HUES6 (cell line): ENCODE measurements at regions not wholly inside any gene's neighbourhood (a gene's known extent, or its start where the extent isn't known, plus 50 kb on each side); places are given as distances from the start of the nearest gene placed in this dataset.

Experiments used
- H3K27ac ChIP-seq: 2 replicates; pipeline ENCODE4 v1.7.0; 2013; ENCODE audit warnings: low read depth, mild to moderate bottlenecking, low read length, inconsistent platforms
- H3K27me3 ChIP-seq: 2 replicates; pipeline ENCODE4 v1.6.1; 2013; ENCODE audit warnings: low read length; ENCODE audit not compliant: control insufficient read depth, insufficient read depth
- H3K36me3 ChIP-seq: 2 replicates; pipeline ENCODE4 v1.6.1; 2013; ENCODE audit warnings: low read length; ENCODE audit not compliant: control insufficient read depth, insufficient read depth
- H3K4me1 ChIP-seq: 2 replicates; pipeline ENCODE4 v1.6.1; 2013; ENCODE audit warnings: low read length; ENCODE audit not compliant: control insufficient read depth, insufficient read depth
- H3K4me3 ChIP-seq: 2 replicates; pipeline ENCODE4 v1.5.1; 2013; ENCODE audit warnings: low read depth, low read length
- H3K9ac ChIP-seq: one replicate; pipeline ENCODE4 v1.6.1; 2013; ENCODE audit warnings: mild to moderate bottlenecking, low read length
- H3K9me3 ChIP-seq: 2 replicates; pipeline ENCODE4 v1.6.1; 2013; ENCODE audit warnings: low read depth, low read length; ENCODE audit not compliant: control insufficient read depth, insufficient read depth

- H3K4me1 ChIP-seq: no peaks in the 10 kb centered on the region
Measured at GRCh38 chr3:164677317-164677716, 401.0 kb downstream of the SI start.

GRCh38 chr3:164673738-164674137 lies 404.6 kb downstream of the SI start:
- no peak overlapping the region for H3K27ac ChIP-seq
- no peaks in the 10 kb centered on the region for H3K36me3 ChIP-seq
- no peaks in the 10 kb centered on the region for H3K27me3 ChIP-seq
- H3K9ac ChIP-seq: no peak overlapping the region
- H3K4me1 ChIP-seq: no peaks in the 10 kb centered on the region
- no peak overlapping the region for H3K4me3 ChIP-seq
- H3K9me3 ChIP-seq: no peaks in the 10 kb centered on the region

More at GRCh38 chr3:164677317-164677716, 401.0 kb downstream of the SI start:
- Histone ChIP-seq H3K27me3 (no peaks in the 10 kb centered on the region), H3K27ac (no peak overlapping the region), H3K9ac (no peak overlapping the region), H3K36me3 (no peaks in the 10 kb centered on the region), H3K4me3 (no peak overlapping the region), H3K9me3 (no peaks in the 10 kb centered on the region)

- Histone ChIP-seq H3K4me1 (no peaks in the 10 kb centered on the region), H3K27ac (no peak overlapping the region), H3K36me3 (no peaks in the 10 kb centered on the region), H3K9me3 (no peaks in the 10 kb centered on the region), H3K4me3 (no peak overlapping the region), H3K27me3 (no peaks in the 10 kb centered on the region), H3K9ac (no peak overlapping the region)
Measured at GRCh38 chr3:164658125-164658524, 420.2 kb downstream of the SI start.

- Histone ChIP-seq H3K9ac (no peak overlapping the region), H3K36me3 (no peaks in the 10 kb centered on the region), H3K4me1 (no peaks in the 10 kb centered on the region), H3K27ac (no peak overlapping the region), H3K9me3 (no peaks in the 10 kb centered on the region), H3K27me3 (no peaks in the 10 kb centered on the region), H3K4me3 (no peak overlapping the region)
Measured at GRCh38 chr3:164657631-164658030, 420.7 kb downstream of the SI start.

GRCh38 chr3:164655462-164655861 lies 422.8 kb downstream of the SI start:
- Histone ChIP-seq H3K36me3 (no peaks in the 10 kb centered on the region), H3K27me3 (no peaks in the 10 kb centered on the region), H3K9ac (no peak overlapping the region), H3K27ac (no peak overlapping the region), H3K4me1 (no peaks in the 10 kb centered on the region), H3K9me3 (no peaks in the 10 kb centered on the region), H3K4me3 (no peak overlapping the region)

GRCh38 chr3:164641071-164641470 lies 437.2 kb downstream of the SI start:
- no peaks in the 10 kb centered on the region for H3K4me1 ChIP-seq
- H3K4me3 ChIP-seq: no peak overlapping the region
- no peaks in the 10 kb centered on the region for H3K9me3 ChIP-seq
- no peaks in the 10 kb centered on the region for H3K27me3 ChIP-seq
- no peak overlapping the region for H3K9ac ChIP-seq
- H3K27ac ChIP-seq: no peak overlapping the region
- H3K36me3 ChIP-seq: no peaks in the 10 kb centered on the region

- no peak overlapping the region for H3K9ac ChIP-seq
- H3K27me3 ChIP-seq: no peaks in the 10 kb centered on the region
- H3K9me3 ChIP-seq: no peaks in the 10 kb centered on the region
- H3K36me3 ChIP-seq: no peaks in the 10 kb centered on the region
- H3K4me1 ChIP-seq: no peaks in the 10 kb centered on the region
- no peak overlapping the region for H3K4me3 ChIP-seq
- no peak overlapping the region for H3K27ac ChIP-seq
Measured at GRCh38 chr3:164640591-164640990, 437.7 kb downstream of the SI start.

- no peak overlapping the region for H3K4me3 ChIP-seq
- no peak overlapping the region for H3K27ac ChIP-seq
- no peaks in the 10 kb centered on the region for H3K36me3 ChIP-seq
- H3K27me3 ChIP-seq: no peaks in the 10 kb centered on the region
- H3K9ac ChIP-seq: no peak overlapping the region
- no peaks in the 10 kb centered on the region for H3K4me1 ChIP-seq
- H3K9me3 ChIP-seq: no peaks in the 10 kb centered on the region
Measured at GRCh38 chr3:164620956-164621355, 457.3 kb downstream of the SI start.

GRCh38 chr3:164620423-164620822 lies 457.9 kb downstream of the SI start:
- no peak overlapping the region for H3K4me3 ChIP-seq
- no peaks in the 10 kb centered on the region for H3K9me3 ChIP-seq
- no peak overlapping the region for H3K27ac ChIP-seq
- H3K36me3 ChIP-seq: no peaks in the 10 kb centered on the region
- H3K4me1 ChIP-seq: no peaks in the 10 kb centered on the region
- H3K9ac ChIP-seq: no peak overlapping the region
- no peaks in the 10 kb centered on the region for H3K27me3 ChIP-seq

GRCh38 chr3:164612751-164613150 lies 465.5 kb downstream of the SI start:
- Histone ChIP-seq H3K27me3 (no peaks in the 10 kb centered on the region), H3K4me3 (no peak overlapping the region), H3K9me3 (no peaks in the 10 kb centered on the region), H3K9ac (no peak overlapping the region), H3K27ac (no peak overlapping the region), H3K4me1 (no peaks in the 10 kb centered on the region), H3K36me3 (no peaks in the 10 kb centered on the region)

- Histone ChIP-seq H3K36me3 (no peaks in the 10 kb centered on the region), H3K4me3 (no peak overlapping the region), H3K4me1 (no peaks in the 10 kb centered on the region), H3K9me3 (no peaks in the 10 kb centered on the region), H3K27me3 (no peaks in the 10 kb centered on the region), H3K9ac (no peak overlapping the region), H3K27ac (no peak overlapping the region)
Measured at GRCh38 chr3:164608554-164609276, 469.6 kb downstream of the SI start.
